DND-41 (cell line): ENCODE measurements at regions not wholly inside any gene's neighbourhood (a gene's known extent, or its start where the extent isn't known, plus 50 kb on each side); places are given as distances from the start of the nearest gene placed in this dataset.

ENCODE experiments used
- ATAC-seq: fragments of 200-7000 bp; cut with Tn5 transposase; 3 replicates; pipeline ENCODE4 v1.9.1; 2021; ENCODE audit warnings: low read depth; ENCODE audit not compliant: insufficient read depth
- DNase-seq: peaks from one replicate; pipeline ENCODE4 v3.0.0-alpha.2; 2020
- H2AFZ ChIP-seq: 2 replicates; pipeline ENCODE4 v1.6.0; 2012; ENCODE audit warnings: low read depth, low read length
- H3K27ac ChIP-seq: 2 replicates; pipeline ENCODE4 v1.5.1; 2012; ENCODE audit warnings: low read length, inconsistent platforms
- H3K27me3 ChIP-seq: fragments of 200-600 bp; sonication (generic); 2 replicates; pipeline ENCODE4 v1.6.0; 2012; ENCODE audit warnings: low read length, mild to moderate bottlenecking, inconsistent platforms; ENCODE audit not compliant: insufficient read depth, poor library complexity
- H3K36me3 ChIP-seq: 2 replicates; pipeline ENCODE4 v1.5.1; 2012; ENCODE audit warnings: low read length, inconsistent platforms; ENCODE audit not compliant: insufficient read depth
- H3K4me1 ChIP-seq: 2 replicates; pipeline ENCODE4 v1.5.1; 2012; ENCODE audit warnings: mild to moderate bottlenecking, low read length; ENCODE audit not compliant: insufficient read depth
- H3K4me2 ChIP-seq: 2 replicates; pipeline ENCODE4 v1.6.0; 2012; ENCODE audit warnings: mild to moderate bottlenecking, moderate library complexity, low read length, inconsistent platforms; ENCODE audit not compliant: insufficient read depth
- H3K4me3 ChIP-seq, 2 experiments: fragments of 200-600 bp in 1 of 2; shearing (Covaris generic) in 1 of 2; 2 replicates each; pipeline ENCODE4 v1.5.1; 2012 to 2016; ENCODE audit warnings: inconsistent platforms in 2 of 2, low read length in 2 of 2, mild to moderate bottlenecking in 2 of 2, low read depth in 1 of 2, moderate library complexity in 1 of 2
- H3K79me2 ChIP-seq: 2 replicates; pipeline ENCODE4 v1.6.0; 2012; ENCODE audit warnings: low read length, inconsistent platforms; ENCODE audit not compliant: insufficient read depth
- H3K9ac ChIP-seq: 2 replicates; pipeline ENCODE4 v1.6.0; 2012; ENCODE audit warnings: low read depth, mild to moderate bottlenecking, inconsistent platforms, low read length, moderate library complexity
- H3K9me3 ChIP-seq: 2 replicates; pipeline ENCODE4 v1.5.1; 2012; ENCODE audit warnings: low read length, moderate library complexity, mild to moderate bottlenecking, inconsistent platforms; ENCODE audit not compliant: insufficient read depth, severe bottlenecking
- H4K20me1 ChIP-seq: 2 replicates; pipeline ENCODE4 v1.6.0; 2012; ENCODE audit warnings: low read length; ENCODE audit not compliant: insufficient read depth
- CTCF ChIP-seq: IDR thresholded peaks from 2 replicates; pipeline ENCODE4 v1.5.1; 2012; ENCODE audit warnings: borderline replicate concordance, low read length, moderate library complexity, mild to moderate bottlenecking; ENCODE audit not compliant: poor library complexity, severe bottlenecking; ENCODE audit errors: extremely low read depth
- EZH2 ChIP-seq: IDR thresholded peaks from 3 replicates; pipeline ENCODE4 v1.6.1; 2012; ENCODE audit warnings: borderline replicate concordance, low read depth, mild to moderate bottlenecking, moderate library complexity, low read length, inconsistent platforms; ENCODE audit not compliant: severe bottlenecking

DNA sequence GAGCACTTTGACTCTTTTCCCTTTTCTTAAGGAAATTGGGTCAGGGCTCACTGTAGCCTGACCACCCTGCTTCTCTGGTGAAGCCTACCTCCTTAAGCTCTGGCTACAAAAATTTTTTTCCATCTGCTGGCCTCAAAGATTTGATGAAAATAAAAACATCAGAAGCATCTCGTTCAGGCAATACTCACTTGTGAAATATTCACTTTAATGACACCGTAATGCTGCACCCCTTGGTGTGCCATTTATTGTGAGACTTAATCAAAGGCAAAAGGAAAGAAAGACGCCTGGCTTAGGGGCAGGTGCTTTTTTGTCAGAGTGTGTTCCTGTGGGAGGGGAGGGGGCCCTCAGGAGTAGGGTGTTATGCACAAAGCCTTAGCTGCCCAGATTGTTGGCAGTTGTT lies 155.0 kb upstream of the TMPO start:
- Histone ChIP-seq H3K36me3 (no peaks in the 10 kb centered on the region), H3K9ac (no peak overlapping the region), H3K4me1 (no peaks in the 10 kb centered on the region), H3K27me3 (peaks cover 4% of the 10 kb centered on the region), H2AFZ (no peak overlapping the region), H3K79me2 (no peaks in the 10 kb centered on the region), H3K4me3 (no peak overlapping the region), H3K27ac (no peak overlapping the region), H3K4me2 (no peak overlapping the region), H4K20me1 (no peaks in the 10 kb centered on the region), H3K9me3 (no peaks in the 10 kb centered on the region)
- no peak for TF ChIP-seq CTCF
- no peak for TF ChIP-seq EZH2
- no peak for ATAC-seq
- no peak for DNase-seq

GRCh38 chr12:98369581-98369980 lies 145.8 kb upstream of the TMPO start:
- Histone ChIP-seq H3K79me2 (no peaks in the 10 kb centered on the region), H3K27ac (no peak overlapping the region), H2AFZ (no peak overlapping the region), H3K4me3 (no peak overlapping the region), H3K36me3 (no peaks in the 10 kb centered on the region), H3K9ac (no peak overlapping the region), H4K20me1 (no peaks in the 10 kb centered on the region), H3K4me1 (no peaks in the 10 kb centered on the region), H3K9me3 (no peaks in the 10 kb centered on the region), H3K4me2 (no peak overlapping the region), H3K27me3 (no peaks in the 10 kb centered on the region)
- TF ChIP-seq CTCF, result no peak
- no peak for TF ChIP-seq EZH2
- no peak for DNase-seq
- ATAC-seq, result no peak

DNA sequence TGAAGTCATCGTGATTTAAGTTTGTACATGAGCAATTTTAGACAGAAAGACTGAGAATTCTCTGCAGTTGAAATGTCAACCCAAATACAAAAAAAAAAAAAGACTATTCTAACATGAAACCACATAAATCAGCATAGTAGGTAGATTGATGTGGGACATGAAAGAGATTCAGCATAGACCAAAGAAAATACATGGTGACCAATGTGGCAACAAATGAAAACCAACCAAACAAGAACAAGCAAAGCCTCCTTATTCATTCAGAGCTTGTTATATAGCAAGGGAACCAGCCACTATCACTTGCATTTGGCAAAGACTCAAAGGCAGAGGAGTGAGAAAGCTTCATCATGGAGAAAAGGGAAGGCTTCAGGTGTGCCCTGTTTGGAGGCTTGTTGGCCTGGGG lies 144.4 kb upstream of the TMPO start:
- DNase-seq, result no peak
- Histone ChIP-seq H3K36me3 (no peaks in the 10 kb centered on the region), H2AFZ (no peak overlapping the region), H3K4me3 (no peak overlapping the region), H3K4me1 (no peaks in the 10 kb centered on the region), H3K79me2 (no peaks in the 10 kb centered on the region), H3K27ac (no peak overlapping the region), H3K9me3 (no peaks in the 10 kb centered on the region), H4K20me1 (no peaks in the 10 kb centered on the region), H3K4me2 (no peak overlapping the region), H3K27me3 (no peaks in the 10 kb centered on the region), H3K9ac (no peak overlapping the region)
- no peak for ATAC-seq
- TF ChIP-seq EZH2 (no peak), CTCF (no peak)

DNA sequence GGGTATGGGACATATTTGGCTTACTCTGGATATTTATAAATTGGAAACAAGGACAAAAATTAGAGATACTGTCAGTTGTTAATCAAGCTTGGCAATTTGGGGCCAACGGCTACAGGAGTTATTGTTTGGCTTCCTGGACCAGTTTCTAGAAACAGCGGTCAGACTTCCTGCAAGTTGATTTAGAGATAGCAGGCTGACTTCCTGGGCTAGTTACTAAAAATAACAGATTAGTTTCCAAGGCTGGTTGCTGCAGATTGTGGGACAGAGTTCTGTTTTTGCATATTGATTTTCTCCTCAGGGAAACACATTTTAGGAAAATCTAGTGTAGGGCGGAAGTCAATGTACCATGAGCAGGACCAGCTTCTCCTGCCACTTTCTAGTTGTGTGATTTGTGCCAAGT lies 144.0 kb upstream of the TMPO start:
- Histone ChIP-seq H3K27me3 (no peaks in the 10 kb centered on the region), H2AFZ (no peak overlapping the region), H3K27ac (no peak overlapping the region), H4K20me1 (no peaks in the 10 kb centered on the region), H3K9ac (no peak overlapping the region), H3K79me2 (no peaks in the 10 kb centered on the region), H3K4me2 (no peak overlapping the region), H3K4me3 (no peak overlapping the region), H3K4me1 (no peaks in the 10 kb centered on the region), H3K9me3 (no peaks in the 10 kb centered on the region), H3K36me3 (no peaks in the 10 kb centered on the region)
- TF ChIP-seq EZH2 (no peak), CTCF (no peak)
- DNase-seq (no peak), ATAC-seq (no peak)
